Tibial nerve (tissue), 4 donors: ENCODE measurements at regions not wholly inside any gene's neighbourhood (a gene's known extent, or its start where the extent isn't known, plus 50 kb on each side); places are given as distances from the start of the nearest gene placed in this dataset. TPM values are rescaled to one million over a fixed set of nuclear protein-coding genes. Genes with fewer than 3 reads are reported as not detected.

Source experiments
- DNase-seq, 2 donors: peaks; one replicate each; pipeline ENCODE4 v3.0.0-alpha.2; 2019; ENCODE audit warnings: low spot score in 2 of 2
- H3K27ac ChIP-seq, 4 donors: fragments of 200-600 bp; sonication (generic) in 3 of 4; one replicate each; pipeline ENCODE4 v1.5.1; 2017 to 2019; ENCODE audit warnings: mild to moderate bottlenecking in 1 of 4
- H3K27me3 ChIP-seq, 2 donors: fragments of 200-600 bp; sonication (generic) in 1 of 2; one replicate each; pipeline versions ENCODE4 v1.5.1 to v1.6.0; 2017 to 2019
- H3K36me3 ChIP-seq, 3 donors: fragments of 200-600 bp; sonication (generic); one replicate each; pipeline ENCODE4 v1.5.1; 2018 to 2019
- H3K4me1 ChIP-seq, 4 donors: fragments of 200-600 bp; sonication (generic) in 3 of 4; one replicate each; pipeline ENCODE4 v1.5.1; 2017 to 2019
- H3K4me3 ChIP-seq, 4 donors: fragments of 200-600 bp; sonication (generic) in 3 of 4; one replicate each; pipeline ENCODE4 v1.5.1; 2017 to 2019; ENCODE audit warnings: mild to moderate bottlenecking in 1 of 4, moderate library complexity in 1 of 4
- H3K9me3 ChIP-seq, 4 donors: fragments of 200-600 bp; sonication (generic) in 3 of 4; one replicate each; pipeline ENCODE4 v1.5.1; 2017 to 2019
- EP300 ChIP-seq, 2 donors: sonication (generic); formaldehyde crosslinking; IDR thresholded peaks; one replicate each; pipeline ENCODE4 v1.6.1; 2017; ENCODE audit warnings: antibody characterized with exemption in 2 of 2, mild to moderate bottlenecking in 1 of 2
- POLR2A ChIP-seq, 2 donors: fragments of 450-650 bp; IDR thresholded peaks; one replicate each; pipeline ENCODE4 v1.6.1; 2017; ENCODE audit warnings: antibody characterized with exemption in 2 of 2, mild to moderate bottlenecking in 2 of 2, moderate library complexity in 2 of 2
- WGBS, 2 donors: methylation state at CpG; one replicate each; pipeline ENCODE4 v1.1.5; 2018; 5-methylcytosine and 5-hydroxymethylcytosine counted together
- small RNA-seq: library from RNA; depleted of rRNA; stranded (forward); fragments of <200 nt; gene quantifications from one replicate; pipeline ENCODE3, GENCODE V24; 2016
- TF ChIP-seq, protein P1 (sequence below), 5 experiments: fragments of 200-600 bp in 3 of 5; fragments of 450-650 bp in 2 of 5; sonication (generic) in 3 of 5; IDR thresholded peaks; one replicate each; pipeline ENCODE4 v1.5.1; 2016 to 2019; ENCODE audit warnings: antibody characterized with exemption in 5 of 5, mild to moderate bottlenecking in 3 of 5, moderate library complexity in 2 of 5

GRCh38 chr6:80402266-80402665, 295.8 kb downstream of the BCKDHB start:
- no peaks in the 10 kb centered on the region for H3K4me1 ChIP-seq
- no peak overlapping the region for H3K4me3 ChIP-seq
- WGBS, 2 donors = 95 to 100% methylated on average over 2 of the region's 2 CpGs
- no peak overlapping the region for H3K27ac ChIP-seq
- DNase-seq = no peak
- peaks cover 0 to 36% (median 12%) of the 10 kb centered on the region in 4 donors for H3K9me3 ChIP-seq
- H3K36me3 ChIP-seq = no peaks in the 10 kb centered on the region
- H3K27me3 ChIP-seq = no peaks in the 10 kb centered on the region
- no peak for TF ChIP-seq POLR2A (IDR thresholded peaks at IDR 0.05)
- no peak for TF ChIP-seq EP300 (IDR thresholded peaks at IDR 0.05)
- TF ChIP-seq, protein P1, sequence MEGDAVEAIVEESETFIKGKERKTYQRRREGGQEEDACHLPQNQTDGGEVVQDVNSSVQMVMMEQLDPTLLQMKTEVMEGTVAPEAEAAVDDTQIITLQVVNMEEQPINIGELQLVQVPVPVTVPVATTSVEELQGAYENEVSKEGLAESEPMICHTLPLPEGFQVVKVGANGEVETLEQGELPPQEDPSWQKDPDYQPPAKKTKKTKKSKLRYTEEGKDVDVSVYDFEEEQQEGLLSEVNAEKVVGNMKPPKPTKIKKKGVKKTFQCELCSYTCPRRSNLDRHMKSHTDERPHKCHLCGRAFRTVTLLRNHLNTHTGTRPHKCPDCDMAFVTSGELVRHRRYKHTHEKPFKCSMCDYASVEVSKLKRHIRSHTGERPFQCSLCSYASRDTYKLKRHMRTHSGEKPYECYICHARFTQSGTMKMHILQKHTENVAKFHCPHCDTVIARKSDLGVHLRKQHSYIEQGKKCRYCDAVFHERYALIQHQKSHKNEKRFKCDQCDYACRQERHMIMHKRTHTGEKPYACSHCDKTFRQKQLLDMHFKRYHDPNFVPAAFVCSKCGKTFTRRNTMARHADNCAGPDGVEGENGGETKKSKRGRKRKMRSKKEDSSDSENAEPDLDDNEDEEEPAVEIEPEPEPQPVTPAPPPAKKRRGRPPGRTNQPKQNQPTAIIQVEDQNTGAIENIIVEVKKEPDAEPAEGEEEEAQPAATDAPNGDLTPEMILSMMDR (IDR thresholded peaks at IDR 0.05) = no peak

Small RNA genes lying in the stretch of these regions (small RNA-seq; reads per million reads assigned to genes)
- gene AL596028.1 (not detected), gene RNA5SP210 (not detected)
